HG02588 (cell line): ENCODE measurements at regions not wholly inside any gene's neighbourhood (a gene's known extent, or its start where the extent isn't known, plus 50 kb on each side); places are given as distances from the start of the nearest gene placed in this dataset.
"Not testable (repeated sequence)": the region's sequence is repeated elsewhere in the genome, so short reads cannot be mapped to it uniquely, and the experiment has no call there.

Experiments used
- ATAC-seq: cut with Tn5 transposase; IDR thresholded peaks from one replicate; pipeline ENCODE4 v1.9.1; 2021; ENCODE audit warnings: mild to moderate bottlenecking, moderate library complexity; ENCODE audit not compliant: unreplicated experiment

DNA sequence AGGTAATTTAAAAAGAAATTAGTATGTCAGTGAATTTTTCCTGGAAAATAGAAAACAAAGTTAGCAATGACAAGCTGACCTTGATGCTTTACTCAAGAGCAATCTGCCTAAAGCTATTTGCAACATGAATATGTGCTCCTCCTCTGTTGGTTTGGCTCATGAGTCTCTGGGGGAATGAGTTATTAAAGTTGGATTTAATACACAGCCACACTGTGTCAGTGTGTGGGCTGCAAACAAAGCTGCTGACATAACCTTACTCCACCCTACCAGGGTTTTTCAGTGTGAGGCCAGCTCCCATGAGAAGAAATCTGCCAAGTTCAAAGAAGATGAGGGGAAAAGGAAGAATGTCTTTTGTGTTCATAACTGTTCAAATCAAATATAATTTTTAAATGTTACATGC lies 280.5 kb downstream of the TLL1 start:
- no peak for ATAC-seq

DNA sequence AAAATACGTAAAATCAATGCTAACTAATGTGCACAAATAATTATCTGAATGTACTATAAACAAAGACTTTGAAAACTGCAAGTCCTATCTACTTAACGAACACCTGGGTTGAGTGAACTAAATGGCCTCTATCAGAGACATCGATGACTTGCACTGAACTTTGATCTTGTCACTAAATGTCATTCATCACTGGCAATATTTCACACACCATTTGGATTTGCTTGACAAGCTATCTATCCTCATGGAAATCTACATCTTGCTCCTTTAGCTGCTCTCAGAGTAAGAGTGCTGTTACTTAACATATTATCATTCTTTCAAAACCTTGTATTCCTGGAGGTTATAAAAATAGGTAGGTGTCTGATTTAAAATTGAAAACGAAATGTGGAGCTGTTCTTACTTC lies 289.3 kb downstream of the TLL1 start:
- ATAC-seq: no peak

DNA sequence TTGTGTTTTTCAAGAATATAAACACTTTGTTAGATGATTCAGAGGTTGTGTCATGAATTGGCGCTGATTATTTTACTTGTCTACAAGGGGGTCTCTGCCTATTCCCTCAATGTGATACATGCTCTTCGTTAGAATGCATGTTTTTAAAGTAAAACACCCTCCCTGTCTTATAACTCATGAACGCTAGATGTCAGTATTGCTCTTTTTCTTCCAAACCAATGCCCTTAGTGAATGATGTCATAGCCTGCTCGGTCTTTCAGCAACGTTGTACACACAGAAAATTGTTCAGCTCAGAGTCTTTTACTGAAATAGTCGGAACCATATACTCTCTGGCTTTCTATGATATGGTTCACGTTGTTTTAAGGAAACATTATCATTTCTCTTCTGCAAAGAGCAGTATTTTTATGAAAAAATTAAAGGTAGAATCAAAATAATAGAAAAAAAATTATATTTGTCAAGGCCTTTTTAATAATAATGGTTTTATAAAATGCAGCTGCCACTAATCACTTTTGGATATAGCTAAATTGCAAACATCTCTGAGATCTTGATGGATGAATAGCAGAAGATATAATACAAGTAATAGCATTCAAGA lies 292.9 kb downstream of the TLL1 start:
- ATAC-seq: peak; percentile 97

DNA sequence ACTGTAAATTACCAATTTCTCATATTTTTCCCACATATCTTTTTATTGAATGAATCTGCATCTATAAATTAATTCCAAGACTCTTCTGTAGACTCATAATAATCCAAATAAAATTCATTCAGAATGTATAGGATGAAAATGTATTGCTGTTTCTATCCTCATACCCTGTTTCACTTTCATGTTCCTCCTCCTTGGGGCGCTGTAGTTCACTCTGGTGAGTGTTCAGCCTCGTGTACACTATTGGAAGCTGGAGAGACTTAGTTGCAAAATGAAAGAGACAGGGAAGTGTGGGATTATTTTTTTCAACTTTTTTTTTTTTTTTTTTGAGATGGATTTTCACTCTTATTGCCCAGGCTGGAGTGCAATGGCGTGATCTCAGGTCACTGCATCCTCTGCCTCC lies 296.1 kb downstream of the TLL1 start:
- ATAC-seq: no peak

DNA sequence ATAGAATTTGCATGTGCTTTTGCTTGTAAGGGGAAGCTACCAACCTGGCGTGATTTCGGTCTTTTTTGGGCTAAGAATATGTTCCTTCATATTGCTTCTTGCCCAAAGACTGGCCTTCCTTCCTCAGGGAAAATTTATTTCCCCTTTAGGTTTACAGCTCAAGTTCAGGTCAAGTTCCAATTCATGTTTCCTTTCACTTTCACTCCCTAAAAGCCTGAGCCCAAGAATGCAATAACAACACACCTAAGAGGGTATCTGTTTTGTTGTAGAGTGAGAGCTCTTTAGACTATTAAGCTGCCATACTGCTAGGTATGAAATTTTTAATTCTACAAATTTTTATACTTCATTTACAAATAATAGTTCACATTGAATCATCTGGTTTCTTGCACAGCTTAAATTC lies 299.6 kb downstream of the TLL1 start:
- ATAC-seq: no peak

DNA sequence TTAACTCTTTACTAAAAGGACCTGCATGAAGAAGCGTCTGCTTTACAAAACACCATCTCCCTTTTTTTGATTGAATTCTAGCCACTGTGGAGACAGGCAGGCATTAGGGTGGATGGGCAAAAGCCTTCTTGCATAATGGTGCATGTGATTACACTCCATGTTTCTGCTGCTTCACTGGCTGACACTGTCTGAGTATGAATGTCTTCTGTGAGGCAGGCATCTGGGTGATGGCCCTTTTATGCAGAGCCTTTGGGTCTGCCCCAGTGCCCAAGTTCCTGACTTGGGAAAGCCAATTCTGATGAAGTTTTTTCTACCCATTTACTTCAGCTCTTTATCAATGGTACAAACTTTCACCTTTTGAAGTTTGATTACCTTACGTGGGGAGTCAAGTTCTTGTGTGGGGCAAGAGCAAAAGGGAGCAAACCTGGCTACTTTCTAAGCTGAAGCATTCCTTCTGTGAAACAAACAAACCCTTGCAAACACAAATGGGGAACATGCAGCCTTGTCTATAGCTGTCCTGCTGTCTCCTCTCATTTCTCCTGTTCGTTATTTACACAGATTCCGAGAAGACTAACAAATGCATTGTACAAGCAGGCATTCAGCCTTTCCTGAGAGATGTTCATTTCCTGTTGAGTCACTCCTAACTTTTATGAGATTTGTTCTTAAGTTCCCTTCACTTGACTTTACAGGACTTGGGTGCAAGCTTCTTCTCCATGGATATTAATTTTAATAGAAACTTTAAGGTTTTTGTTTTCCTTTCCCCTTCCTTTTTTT lies 301.9 kb downstream of the TLL1 start:
- no peak for ATAC-seq

DNA sequence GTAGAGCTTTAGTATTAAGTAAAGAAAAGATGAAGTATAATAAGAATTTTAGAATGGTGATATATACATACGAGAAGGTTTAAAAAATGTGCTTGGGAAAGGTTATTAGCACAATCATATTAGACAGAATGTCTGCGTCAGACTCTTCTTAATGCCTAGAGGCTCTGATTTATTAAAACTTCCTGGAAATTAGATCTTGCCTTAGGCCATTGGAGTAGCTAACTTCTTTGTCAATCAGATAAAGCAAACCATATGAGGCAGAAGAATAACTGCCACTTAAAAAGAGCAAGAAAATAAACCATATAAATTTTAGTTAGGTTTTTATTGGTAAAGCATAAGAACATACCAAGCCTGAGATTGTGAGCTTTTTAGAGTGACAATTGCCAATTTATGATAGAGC lies 309.1 kb downstream of the TLL1 start:
- ATAC-seq: no peak

DNA sequence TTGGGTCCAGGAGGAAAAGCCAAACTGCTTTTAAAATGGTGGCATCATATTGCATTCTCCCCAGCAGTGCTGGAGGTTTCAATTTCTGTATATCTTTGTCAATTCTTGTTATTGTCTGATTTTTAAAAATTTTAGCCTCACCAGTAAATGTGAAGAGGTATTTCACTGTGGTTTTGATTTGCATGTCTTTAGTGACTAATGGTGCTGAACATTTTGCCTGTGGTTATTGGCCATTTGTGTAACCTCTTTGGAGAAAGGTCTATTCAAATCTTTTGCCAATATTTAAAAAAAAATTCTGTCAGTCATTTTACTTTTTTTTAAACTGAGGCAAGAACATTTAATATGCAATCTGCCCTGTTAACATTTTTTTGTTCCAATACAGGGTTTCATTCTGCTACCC lies 322.1 kb downstream of the TLL1 start:
- ATAC-seq: no peak

DNA sequence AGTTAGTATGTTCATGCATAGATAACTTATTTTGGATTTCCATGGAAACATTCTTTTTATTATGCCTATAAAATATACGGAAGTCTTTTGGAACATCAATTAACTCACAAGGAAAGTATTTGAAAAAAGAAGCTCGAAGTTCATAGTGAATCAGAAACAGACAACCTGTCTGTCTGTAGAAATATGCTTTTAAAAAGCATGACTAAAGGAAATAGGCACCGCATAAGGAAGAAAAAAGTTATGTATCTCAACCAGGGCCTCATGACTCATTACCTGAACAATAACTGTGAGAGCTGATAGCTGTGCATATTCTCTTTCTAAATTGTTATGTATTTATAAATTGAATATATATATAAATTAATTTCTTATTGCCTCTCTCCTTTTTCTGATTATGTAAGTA lies 324.1 kb downstream of the TLL1 start:
- ATAC-seq: no peak

DNA sequence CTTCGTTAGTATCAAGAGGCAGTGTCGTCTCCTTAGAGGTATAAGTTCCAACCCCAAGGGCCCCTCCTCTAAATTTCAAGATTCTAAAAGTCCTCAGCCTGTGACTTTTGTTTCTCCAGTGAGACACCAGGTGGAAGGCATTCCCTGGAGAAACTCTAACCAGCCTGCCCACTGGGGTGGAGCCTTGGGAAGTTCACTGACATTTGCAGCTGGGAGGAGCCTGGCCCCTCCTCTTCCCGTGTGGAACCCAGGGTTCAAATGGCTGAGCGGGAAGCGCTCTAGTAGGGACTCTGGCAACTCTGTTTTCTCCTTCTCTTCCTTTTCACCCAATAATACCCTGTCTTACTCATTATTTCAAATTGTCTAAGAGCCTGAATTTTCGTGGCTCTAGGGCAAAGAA lies 325.0 kb downstream of the TLL1 start:
- no peak for ATAC-seq

DNA sequence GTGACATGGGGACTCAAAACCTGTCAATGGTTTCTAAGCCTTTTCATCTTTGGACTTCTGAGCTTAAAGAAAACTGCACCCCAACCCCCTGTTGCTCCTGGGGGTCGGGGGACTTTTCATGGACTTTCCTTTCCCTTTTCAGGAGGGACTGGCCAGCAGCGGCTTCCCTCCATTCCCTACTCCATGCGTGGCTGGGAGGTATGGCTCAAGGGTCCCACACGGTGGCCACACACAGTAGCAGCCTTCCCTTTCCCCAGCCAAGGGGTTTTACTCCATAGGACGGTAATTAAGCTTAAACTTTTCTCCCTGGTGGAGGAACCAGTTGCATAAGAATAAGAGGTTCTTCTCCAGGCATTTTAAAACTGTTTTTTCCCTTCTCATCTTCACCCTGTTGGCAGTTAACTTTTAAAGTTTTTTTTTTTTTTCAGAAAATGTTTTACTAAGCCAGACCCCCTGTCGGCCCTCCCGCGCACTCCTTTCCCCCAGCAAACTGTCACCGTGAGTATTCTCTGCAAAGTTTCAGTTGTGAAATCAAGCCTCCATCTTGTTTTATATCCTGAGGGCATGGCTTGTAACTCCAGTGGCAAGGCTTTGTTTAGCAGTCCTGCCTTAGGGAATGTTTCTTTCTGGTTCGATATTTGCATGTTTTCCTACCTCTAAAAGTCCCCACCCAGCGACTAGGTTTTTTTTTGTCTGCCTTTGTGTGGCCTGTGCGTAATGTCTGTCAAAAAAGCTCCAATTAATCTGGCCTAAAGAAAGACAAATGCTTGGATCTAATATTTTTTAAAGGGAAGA lies 325.7 kb downstream of the TLL1 start:
- no peak for ATAC-seq

DNA sequence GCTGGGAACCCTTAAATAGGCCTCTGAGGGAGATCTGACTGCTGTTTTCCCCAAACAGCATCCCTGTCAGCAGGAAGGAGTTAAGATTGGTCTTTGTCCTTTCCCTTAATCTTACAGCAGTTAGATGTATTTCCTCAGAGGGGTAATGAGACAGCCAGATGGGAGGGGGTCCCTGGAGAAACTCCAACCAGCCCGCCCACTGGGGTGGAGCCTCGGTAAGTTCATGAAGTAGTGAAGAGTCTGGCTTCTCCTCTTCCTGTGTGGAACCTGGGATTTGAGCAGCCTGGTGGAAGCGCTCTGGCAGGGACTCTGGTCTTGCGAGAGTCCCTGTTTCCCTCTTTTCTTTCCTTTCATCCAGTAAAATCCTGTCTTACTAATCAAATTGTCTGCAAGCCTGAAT lies 330.0 kb downstream of the TLL1 start:
- no peak for ATAC-seq

DNA sequence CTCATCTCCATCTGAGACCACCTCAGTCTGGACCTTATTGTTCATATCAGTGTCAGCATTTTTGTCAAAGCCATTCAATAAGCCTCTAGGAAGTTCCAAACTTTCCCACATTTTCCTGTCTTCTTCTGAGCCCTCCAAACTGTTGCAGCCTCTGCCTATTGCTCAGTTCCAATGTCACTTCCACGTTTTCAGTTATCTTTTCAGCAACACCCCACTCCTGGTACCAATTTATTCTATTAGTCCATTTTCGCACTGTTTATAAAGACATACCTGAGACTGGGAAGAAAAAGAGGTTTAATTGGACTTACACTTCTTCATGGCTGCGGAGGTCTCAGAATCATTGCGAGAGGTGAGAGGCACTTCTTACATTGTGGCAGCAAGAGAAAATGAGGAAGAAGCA lies 339.3 kb downstream of the TLL1 start:
- ATAC-seq: not testable (repeated sequence)

DNA sequence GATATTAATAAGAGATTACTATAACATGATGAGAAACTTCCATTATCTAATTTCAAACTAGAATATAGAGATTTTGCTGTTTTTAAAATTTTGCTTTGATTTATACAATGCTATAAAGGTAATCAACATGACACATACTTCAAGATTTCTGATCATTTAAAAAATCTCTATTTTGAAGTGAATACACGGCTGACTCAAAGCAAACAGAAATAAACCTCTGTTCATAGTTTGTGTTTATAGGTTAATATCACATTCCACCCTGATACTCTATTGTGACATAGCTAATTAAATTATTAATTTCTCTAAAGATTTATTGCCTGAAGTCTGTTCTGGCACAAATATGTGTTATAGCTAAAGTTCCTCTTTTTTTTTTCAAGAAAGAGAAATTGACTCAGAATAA lies 349.2 kb downstream of the TLL1 start:
- ATAC-seq: no peak

DNA sequence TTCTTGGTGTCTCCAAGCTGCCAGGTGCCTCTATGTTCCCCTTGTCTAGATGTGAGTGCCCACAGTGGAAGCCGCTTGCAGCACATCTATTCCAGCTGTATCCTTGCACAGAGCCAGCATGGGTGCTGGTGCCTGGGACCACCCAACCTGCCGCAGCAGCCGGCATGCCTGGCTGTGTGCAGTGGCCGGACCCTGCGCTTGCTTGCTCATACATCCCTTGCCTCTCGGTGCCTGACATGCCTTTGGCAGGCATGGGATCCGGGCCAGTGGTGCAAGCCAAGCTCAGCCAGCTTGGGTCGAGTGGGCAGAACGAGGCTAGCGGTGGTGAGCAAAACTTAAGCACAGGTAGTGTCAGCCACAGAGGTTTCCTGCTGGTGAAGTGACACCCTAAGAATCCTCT lies 355.1 kb downstream of the TLL1 start:
- ATAC-seq: no peak

DNA sequence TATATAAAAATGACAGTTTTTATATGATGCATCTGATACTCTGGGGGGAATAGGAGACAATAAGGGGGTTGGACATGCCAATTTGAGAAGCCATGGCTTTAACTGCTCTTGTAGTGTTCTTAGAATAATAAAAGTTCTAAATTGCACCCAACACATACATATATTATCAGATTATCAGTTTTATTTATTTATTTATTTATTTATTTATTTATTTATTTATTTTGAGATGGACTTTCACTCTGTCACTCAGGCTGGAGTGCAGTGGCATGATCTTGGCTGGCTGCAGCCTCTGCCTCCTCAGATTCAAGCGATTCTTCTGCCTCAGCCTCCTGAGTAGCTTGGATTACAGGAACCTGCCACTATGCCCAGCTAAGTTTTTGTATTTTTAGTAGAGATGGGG lies 356.8 kb downstream of the TLL1 start:
- no peak for ATAC-seq

DNA sequence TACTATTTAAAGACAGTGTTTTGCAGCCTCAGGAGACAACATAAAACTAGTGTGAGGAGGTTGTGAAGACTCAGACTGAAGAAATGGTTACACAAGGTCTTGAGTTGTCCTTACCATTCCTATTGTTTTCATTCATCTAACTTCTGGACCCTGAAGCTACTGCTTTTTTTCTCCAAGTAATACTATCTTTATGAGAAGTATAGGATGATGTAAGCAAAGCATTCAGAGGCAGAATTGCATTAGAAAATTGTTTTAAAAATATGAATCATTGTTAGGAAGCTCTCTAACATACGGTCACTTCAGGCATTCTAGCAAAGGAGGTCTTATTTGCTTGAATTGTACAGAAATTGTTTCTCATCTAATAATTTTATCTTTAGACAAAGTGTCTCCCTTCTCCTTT lies 357.8 kb downstream of the TLL1 start:
- no peak for ATAC-seq

DNA sequence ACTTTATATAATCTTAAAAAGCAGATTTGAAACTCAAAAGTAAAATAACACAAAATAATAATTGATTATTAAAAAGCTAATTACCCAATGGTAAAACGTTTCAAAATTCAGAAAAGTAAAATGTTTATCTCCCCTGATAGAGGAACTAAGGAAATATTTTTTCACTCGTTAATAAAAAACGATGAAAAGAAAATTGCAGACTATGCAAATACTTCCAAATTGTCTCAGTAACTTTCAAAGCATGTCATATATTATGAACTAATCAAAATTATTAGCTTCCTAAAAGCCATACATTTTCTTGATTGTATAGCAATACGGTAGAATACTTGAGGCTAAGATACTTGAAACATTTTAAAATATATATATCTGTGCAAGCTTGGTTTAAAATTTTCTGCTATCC lies 366.3 kb downstream of the TLL1 start:
- ATAC-seq: no peak

DNA sequence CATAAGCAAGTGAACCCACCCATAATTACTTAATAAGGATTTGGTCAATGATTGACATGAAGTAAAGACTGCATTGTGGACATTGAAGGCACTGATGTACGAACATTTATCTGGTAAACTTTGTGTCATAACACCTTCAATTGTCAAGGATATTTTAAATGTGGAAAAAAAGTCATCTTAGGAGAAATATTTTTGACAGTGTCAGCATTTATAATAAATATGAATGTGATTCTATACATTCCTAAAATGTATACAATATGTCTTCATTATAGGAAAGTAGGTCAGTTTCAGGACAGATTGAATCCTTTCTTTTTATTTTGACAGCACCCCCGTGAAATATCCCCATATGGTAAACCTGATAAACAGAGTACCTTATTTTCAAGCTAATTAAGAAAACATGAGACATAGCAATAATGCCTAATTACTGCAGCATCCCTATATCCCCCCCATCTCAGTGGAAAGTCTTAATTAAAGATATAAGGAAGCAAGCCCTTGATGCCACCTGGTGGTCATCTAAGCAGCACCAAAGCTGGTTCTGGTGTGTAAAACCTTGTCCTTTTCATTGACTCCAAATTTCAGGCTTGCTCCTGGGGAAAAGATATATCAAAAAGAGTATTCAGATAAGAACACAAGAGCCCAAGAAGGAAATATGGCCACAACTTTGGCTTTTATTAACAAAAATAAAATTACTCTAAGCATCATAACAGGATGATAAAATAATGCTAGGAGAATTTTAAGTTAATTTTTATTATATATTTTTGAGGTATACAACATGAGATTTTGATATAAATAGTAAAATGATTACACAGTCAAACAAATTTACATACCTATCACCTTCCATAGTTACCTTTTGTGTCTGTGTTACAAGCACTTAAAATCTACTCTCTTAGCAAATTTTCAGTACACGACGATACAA lies 379.7 kb downstream of the TLL1 start:
- no peak for ATAC-seq

DNA sequence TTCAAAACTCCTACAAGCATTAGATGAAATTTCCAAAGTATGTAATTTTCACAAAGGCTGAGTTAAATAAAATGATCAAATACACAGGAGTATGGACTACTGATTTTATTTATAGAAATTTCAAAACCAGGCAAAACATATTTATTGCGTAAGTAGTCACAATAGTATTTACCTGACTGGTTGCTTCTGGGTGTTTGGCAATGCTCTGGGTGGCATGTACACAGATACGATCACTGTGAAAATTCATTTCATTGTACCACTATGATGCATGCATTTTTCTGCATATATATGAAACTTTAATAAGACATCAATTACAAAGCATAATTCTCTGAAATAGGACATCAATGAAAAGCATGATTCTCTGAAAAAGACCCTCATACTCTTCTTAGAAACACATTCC lies 384.2 kb downstream of the TLL1 start:
- no peak for ATAC-seq

DNA sequence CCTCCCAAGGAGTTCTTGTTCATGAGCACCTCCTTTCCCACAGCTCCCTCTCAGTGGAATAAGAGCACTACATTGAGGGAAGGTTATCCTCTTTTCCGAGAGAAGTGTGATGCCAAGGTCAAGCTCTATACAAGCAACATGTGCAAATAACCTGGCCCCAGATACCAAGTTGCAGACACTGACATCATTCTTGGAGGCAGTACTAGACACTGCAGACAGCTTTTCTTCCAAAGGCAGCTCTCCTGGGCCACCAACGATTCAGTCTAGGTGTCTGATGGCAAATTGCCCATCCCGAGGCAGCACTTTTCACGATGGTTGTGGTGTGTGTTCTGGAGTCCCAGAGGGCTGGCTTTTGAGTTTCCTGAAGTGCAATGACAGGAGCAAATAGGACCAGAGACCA lies 384.9 kb downstream of the TLL1 start:
- no peak for ATAC-seq
